T-helper 2 cell treated with Interferon-gamma antibody and Interleukin-4, amounts not matched to agents 100 ng/mL and 5 ng/mL, for 36 hours (primary cell): ENCODE measurements at regions not wholly inside any gene's neighbourhood (a gene's known extent, or its start where the extent isn't known, plus 50 kb on each side); places are given as distances from the start of the nearest gene placed in this dataset.

ENCODE experiments used
- intact Hi-C: fragments of 100-400 bp; cut with micrococcal nuclease; formaldehyde crosslinking; loops from one replicate; pipeline ENCODE4 v1.15.1; 2023

- intact Hi-C loops, result no loop called here
Observed at GRCh38 chr17:33968350-33969044, 286.6 kb upstream of the CCL2 start.

- intact Hi-C loops, result no loop called here
Observed at GRCh38 chr17:33970279-33970678, 284.8 kb upstream of the CCL2 start.

GRCh38 chr17:33972763-33973162 is 282.3 kb upstream of the CCL2 start:
- intact Hi-C loops, result no loop called here

- intact Hi-C loops, result no loop called here
Observed at GRCh38 chr17:33973491-33973890, 281.6 kb upstream of the CCL2 start.

- intact Hi-C loops, result no loop called here
Observed at GRCh38 chr17:33974276-33974675, 280.8 kb upstream of the CCL2 start.

GRCh38 chr17:33976831-33977230 is 278.3 kb upstream of the CCL2 start:
- intact Hi-C loops, result no loop called here

- intact Hi-C loops, result no loop called here
Observed at GRCh38 chr17:33977729-33978514, 277.2 kb upstream of the CCL2 start.

- intact Hi-C loops, result no loop called here
Observed at GRCh38 chr17:33978889-33979288, 276.2 kb upstream of the CCL2 start.

GRCh38 chr17:33980193-33980592 is 274.9 kb upstream of the CCL2 start:
- intact Hi-C loops, result no loop called here

GRCh38 chr17:33981711-33982601 is 273.1 kb upstream of the CCL2 start:
- intact Hi-C loops, result no loop called here

GRCh38 chr17:33982909-33983308 is 272.2 kb upstream of the CCL2 start:
- intact Hi-C loops, result no loop called here

GRCh38 chr17:33983824-33984574 is 271.1 kb upstream of the CCL2 start:
- intact Hi-C loops, result no loop called here

GRCh38 chr17:33986088-33986487 is 269.0 kb upstream of the CCL2 start:
- intact Hi-C loops, result no loop called here

GRCh38 chr17:33986566-33986965 is 268.5 kb upstream of the CCL2 start:
- intact Hi-C loops, result no loop called here

GRCh38 chr17:33987162-33987561 is 267.9 kb upstream of the CCL2 start:
- intact Hi-C loops, result no loop called here

GRCh38 chr17:33989361-33990148 is 265.5 kb upstream of the CCL2 start:
- intact Hi-C loops, result no loop called here

GRCh38 chr17:33990943-33991706 is 264.0 kb upstream of the CCL2 start:
- intact Hi-C loops, result no loop called here

- intact Hi-C loops, result no loop called here
Observed at GRCh38 chr17:33992113-33992512, 263.0 kb upstream of the CCL2 start.

- intact Hi-C loops, result no loop called here
Observed at GRCh38 chr17:34000639-34001038, 254.4 kb upstream of the CCL2 start.

- intact Hi-C loops, result no loop called here
Observed at GRCh38 chr17:34001246-34001645, 253.8 kb upstream of the CCL2 start.
